Large intestine (tissue), 3 donors: ENCODE measurements at regions not wholly inside any gene's neighbourhood (a gene's known extent, or its start where the extent isn't known, plus 50 kb on each side); places are given as distances from the start of the nearest gene placed in this dataset.

Experiments
- DNase-seq, 2 donors: peaks; one replicate each; pipeline versions ENCODE4 v3.0.0 to v3.0.0-alpha.2; 2013
- H3K27ac ChIP-seq: one replicate; pipeline ENCODE4 v1.5.1; 2013; ENCODE audit warnings: low read length
- H3K27me3 ChIP-seq: 2 replicates; pipeline ENCODE4 v1.6.1; 2013; ENCODE audit warnings: low read length; ENCODE audit not compliant: control insufficient read depth, insufficient read depth
- H3K36me3 ChIP-seq: 2 replicates; pipeline ENCODE4 v1.6.1; 2013; ENCODE audit warnings: low read length; ENCODE audit not compliant: control insufficient read depth, insufficient read depth
- H3K4me1 ChIP-seq: one replicate; pipeline ENCODE4 v1.6.1; 2013; ENCODE audit warnings: low read length; ENCODE audit not compliant: control insufficient read depth, insufficient read depth
- H3K4me3 ChIP-seq: one replicate; pipeline ENCODE4 v1.5.1; 2013; ENCODE audit warnings: low read length
- H3K9me3 ChIP-seq: one replicate; pipeline ENCODE4 v1.6.1; 2013; ENCODE audit warnings: mild to moderate bottlenecking, low read depth, low read length, moderate library complexity; ENCODE audit not compliant: control insufficient read depth
- WGBS: methylation state at CpG from one replicate; pipeline ENCODE4 v1.1.5; 2013; ENCODE audit warnings: low lambda C conversion rate; ENCODE audit not compliant: insufficient coverage; 5-methylcytosine and 5-hydroxymethylcytosine counted together

DNA sequence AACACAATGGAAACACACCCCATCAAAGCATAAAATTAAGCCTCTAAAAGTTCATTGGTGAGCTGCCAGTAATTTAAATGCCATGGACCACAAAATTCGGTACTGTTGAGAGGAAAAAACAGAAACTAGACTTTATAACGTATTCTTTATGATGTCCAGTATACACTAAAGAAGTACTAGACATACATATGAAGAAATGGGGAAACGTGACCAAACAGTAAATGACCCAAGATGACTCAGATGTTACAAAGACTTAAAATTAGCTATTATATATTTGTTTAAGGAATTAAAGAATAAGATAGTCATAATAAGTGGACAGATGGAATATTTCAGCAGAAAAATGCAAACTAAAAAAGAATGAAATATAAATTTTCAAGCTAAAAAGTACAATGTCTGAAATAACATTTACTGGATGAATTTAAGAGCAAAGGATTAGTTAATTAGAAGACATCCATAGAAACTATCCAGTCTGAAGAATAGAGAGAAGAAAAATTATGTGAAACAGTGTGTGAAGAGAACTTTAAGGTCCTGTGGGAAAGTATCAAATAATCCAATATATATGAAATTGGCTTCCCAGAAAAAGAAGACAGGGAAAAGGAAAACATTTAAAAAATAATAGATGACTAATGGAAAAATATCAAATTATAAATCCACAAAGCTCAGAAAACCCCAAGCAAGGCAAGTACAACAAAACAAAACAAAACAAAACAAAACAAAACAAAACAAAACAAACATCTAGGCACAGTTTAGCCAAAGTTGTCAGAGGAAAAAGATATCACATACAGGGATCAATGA lies 69.4 kb downstream of the SAMD9 start:
- no peaks in the 10 kb centered on the region for H3K27me3 ChIP-seq
- WGBS = 83% methylated on average over 3 of the region's 3 CpGs
- DNase-seq = no peak

DNA sequence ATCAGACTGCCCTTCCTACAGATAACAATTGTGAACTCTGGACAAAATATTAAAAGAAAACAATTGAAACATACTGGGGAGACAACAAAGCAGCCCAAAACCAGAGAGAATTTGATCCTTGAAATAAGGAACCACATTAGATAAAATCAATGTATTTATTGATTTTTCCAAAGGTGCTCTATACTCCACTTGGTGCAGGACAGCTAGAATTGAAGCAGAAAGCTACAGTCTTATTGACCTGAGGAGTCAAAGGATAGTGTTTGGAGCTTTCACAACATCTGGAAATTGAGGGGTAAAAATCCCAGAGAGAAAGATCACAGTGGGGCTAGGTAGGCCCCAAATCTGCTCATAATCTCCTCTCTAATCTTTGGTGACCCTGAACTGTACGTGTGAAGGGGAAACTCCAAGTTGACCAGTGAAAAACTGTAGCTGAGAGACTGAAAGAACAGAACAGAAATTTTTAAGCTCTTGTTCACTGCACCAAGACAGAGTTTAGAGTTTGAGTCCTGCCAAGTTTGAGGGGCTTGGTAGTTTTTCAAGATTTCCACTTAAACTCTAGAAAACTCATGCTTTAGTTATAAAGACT lies 70.2 kb downstream of the SAMD9 start:
- WGBS = no CpG with 5 or more reads among the region's 1 CpG
- no peaks in the 10 kb centered on the region for H3K27me3 ChIP-seq
- H3K27ac ChIP-seq = no peak overlapping the region
- no peak for DNase-seq
- H3K4me1 ChIP-seq = no peaks in the 10 kb centered on the region
- H3K4me3 ChIP-seq = no peak overlapping the region
- H3K36me3 ChIP-seq = no peaks in the 10 kb centered on the region
- no peaks in the 10 kb centered on the region for H3K9me3 ChIP-seq

More for the DNA sequence above, 69.4 kb downstream of the SAMD9 start:
- Histone ChIP-seq H3K4me1 (no peaks in the 10 kb centered on the region), H3K4me3 (no peak overlapping the region), H3K27ac (no peak overlapping the region), H3K9me3 (no peaks in the 10 kb centered on the region), H3K36me3 (no peaks in the 10 kb centered on the region)

DNA sequence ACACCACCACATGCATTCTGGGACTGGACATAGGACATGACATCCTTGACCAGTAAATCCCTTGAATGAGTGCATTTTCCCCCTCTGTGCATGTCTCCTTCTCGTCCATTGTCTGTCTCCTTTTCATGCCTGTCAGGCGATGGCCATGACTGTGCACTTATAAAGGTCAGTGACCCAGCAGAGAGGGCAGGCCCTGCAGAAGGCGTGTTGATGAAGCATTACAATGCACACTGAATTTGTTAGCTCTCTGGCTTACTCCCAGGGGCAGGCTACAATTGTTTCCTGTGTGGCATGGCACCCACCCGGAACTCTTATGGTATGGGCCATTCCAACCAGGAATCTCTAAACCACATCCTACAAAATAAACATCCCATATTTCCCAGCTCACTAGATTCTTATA lies 71.1 kb downstream of the SAMD9 start:
- Histone ChIP-seq H3K4me3 (no peak overlapping the region), H3K36me3 (no peaks in the 10 kb centered on the region), H3K4me1 (no peaks in the 10 kb centered on the region), H3K9me3 (no peaks in the 10 kb centered on the region), H3K27ac (no peak overlapping the region), H3K27me3 (no peaks in the 10 kb centered on the region)
- no peak for DNase-seq
- WGBS = no CpG with 5 or more reads among the region's 4 CpGs

DNA sequence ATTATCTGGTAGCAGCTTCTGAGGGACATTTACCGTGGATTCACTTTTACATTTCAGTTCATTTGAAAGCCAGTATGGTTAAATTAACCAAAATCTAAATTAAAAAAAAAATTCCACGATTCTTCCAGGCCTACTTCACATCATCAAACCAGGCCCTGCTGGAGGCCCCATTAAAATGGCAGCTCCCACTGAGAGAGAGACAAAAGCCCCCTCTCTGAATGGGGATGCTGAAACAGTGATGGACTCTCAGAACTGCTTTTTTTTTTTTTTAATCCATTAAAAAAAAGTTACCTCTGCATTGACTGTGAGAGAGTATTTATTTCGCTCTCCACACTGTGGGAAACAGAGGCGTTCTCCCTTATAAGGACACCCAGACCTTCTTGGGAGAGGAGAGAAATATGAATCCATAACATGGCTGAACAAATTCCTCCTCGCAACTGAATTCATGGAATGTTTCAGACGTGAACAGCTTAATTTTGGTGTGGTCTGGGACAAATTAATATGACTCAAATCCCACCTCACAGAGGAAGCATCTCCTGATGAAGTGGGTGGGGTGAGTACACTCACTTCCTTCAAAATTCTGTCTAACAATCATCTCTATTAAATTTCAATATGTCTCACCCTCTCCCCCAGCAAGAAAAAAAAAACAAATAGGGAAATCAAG lies 73.5 kb downstream of the SAMD9 start:
- WGBS = no CpG with 5 or more reads among the region's 6 CpGs
- H3K36me3 ChIP-seq = no peaks in the 10 kb centered on the region
- DNase-seq = no peak
- no peaks in the 10 kb centered on the region for H3K9me3 ChIP-seq
- no peak overlapping the region for H3K27ac ChIP-seq
- no peak overlapping the region for H3K4me3 ChIP-seq
- no peaks in the 10 kb centered on the region for H3K4me1 ChIP-seq
- H3K27me3 ChIP-seq = no peaks in the 10 kb centered on the region

DNA sequence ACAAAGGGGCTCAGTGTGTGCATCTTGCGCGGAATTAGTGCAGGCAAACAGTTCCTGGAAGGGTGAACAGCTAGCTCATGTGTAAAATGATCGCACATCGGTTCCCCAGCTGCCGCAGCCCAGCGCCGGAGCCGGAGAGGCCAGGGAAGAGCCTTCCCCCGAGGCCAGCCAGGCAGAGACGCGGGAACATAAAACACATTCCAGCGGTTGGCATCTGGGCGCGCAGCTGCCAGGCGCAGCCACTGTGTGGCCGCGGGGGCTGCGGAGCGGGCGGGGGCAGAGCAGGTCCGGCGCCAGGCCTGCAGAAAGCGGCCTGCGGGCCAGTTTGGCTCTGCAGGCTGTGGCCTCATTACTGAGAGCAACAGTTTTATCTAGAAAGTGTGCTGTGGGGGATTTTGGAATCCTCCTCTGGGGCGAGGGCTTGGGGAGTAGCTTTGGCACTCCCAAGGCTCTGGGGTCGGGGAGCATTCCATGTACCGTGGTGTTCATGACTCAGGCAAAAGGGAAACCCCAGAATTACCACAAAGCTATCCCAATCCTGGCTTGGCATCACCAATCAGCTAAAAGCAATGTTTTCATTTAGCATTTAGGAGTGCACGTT lies 74.3 kb downstream of the SAMD9 start:
- no peaks in the 10 kb centered on the region for H3K9me3 ChIP-seq
- no peaks in the 10 kb centered on the region for H3K36me3 ChIP-seq
- H3K27ac ChIP-seq = no peak overlapping the region
- H3K4me1 ChIP-seq = no peaks in the 10 kb centered on the region
- no CpG with 5 or more reads among the region's 28 CpGs for WGBS
- peak overlapping the region; percentile 11 for H3K4me3 ChIP-seq
- no peaks in the 10 kb centered on the region for H3K27me3 ChIP-seq
- peak; percentile 16 to 33 for DNase-seq

DNA sequence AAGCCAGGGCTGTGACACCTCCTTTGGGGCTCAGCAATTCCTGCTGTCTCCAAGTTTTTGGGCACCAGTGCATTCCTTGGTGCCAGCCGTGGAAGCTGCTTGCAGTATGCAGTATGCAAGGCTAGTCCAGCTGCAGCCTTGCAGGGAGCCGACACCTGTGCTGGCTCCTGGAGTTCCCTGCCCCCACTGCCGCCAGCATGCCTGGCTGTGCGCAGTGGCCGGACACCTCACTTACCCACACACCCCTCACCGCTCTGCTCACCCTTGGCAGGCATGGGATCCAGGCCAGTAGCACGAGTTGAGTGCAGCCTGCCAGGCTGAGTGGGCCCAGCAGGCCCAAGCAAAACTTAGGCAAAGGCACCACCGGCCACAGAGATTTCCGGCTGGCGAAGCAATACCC lies 77.4 kb downstream of the SAMD9 start:
- WGBS = no CpG with 5 or more reads among the region's 10 CpGs
- no peak for DNase-seq
- H3K4me3 ChIP-seq = no peak overlapping the region
- H3K27ac ChIP-seq = no peak overlapping the region
- no peaks in the 10 kb centered on the region for H3K9me3 ChIP-seq
- H3K27me3 ChIP-seq = no peaks in the 10 kb centered on the region
- H3K4me1 ChIP-seq = no peaks in the 10 kb centered on the region
- no peaks in the 10 kb centered on the region for H3K36me3 ChIP-seq

DNA sequence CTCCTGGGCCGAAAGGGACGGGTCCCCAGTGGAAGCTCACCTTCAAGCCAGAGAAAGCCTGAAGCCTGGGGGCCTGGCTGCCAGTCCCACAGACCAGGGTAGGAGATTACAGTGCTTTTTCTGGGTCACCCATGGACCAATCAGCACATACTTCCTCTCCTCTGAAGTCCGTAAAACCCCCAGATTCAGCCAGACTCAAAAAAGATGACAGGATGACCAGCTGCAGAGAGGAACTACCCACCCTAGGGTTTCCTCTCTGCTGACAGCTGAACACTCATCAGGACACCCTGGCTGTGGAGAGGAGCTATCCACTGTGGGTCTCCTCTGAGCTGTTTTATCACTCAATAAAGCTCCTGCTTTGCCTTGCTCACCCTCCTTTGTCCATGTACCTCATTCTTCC lies 78.0 kb downstream of the SAMD9 start:
- Histone ChIP-seq H3K27me3 (no peaks in the 10 kb centered on the region), H3K4me3 (no peak overlapping the region), H3K36me3 (no peaks in the 10 kb centered on the region), H3K9me3 (no peaks in the 10 kb centered on the region), H3K27ac (no peak overlapping the region), H3K4me1 (no peaks in the 10 kb centered on the region)
- WGBS = no CpG with 5 or more reads among the region's 3 CpGs
- no peak for DNase-seq

DNA sequence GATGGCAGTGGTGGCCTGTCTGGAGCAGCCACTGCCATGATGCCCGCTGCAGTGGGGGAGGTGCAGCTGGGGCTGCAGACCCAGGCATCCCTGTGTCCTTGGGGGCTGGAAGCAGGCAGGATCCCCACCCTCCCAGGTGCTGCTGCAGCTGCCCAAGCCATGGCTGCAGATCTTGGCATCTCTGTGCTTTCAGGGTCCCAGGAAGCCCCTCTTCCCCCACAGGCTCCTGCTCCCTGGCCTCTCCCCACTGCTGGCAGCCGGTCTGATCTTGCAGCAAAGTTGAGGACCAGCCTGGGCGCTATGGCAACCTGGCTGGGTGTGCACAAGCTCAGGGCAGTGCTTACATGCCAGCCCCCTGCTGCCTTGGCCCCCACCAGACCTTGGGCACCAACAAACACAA lies 78.5 kb downstream of the SAMD9 start:
- no peaks in the 10 kb centered on the region for H3K4me1 ChIP-seq
- no peaks in the 10 kb centered on the region for H3K27me3 ChIP-seq
- no CpG with 5 or more reads among the region's 3 CpGs for WGBS

DNA sequence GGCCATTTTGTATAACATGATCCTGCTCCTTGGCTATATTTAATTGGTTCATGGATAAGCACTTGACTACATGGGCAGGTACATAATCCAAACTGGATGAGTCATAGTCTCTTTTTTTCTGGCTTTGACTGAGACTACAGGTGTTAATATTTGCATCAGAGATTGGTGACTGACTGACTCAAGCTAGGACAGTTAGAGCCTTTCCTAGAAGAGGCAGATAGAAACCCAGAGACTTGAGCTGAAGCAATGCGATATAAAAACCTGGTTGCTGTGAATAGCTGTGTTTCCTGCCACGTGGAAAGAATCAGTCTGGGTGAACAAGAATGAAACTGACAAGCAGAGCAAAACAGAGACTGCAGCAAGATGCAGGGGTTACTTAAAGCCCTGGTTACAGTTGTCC lies 81.0 kb downstream of the SAMD9 start:
- Histone ChIP-seq H3K36me3 (no peaks in the 10 kb centered on the region), H3K4me1 (no peaks in the 10 kb centered on the region), H3K9me3 (no peaks in the 10 kb centered on the region), H3K27me3 (no peaks in the 10 kb centered on the region), H3K27ac (no peak overlapping the region), H3K4me3 (no peak overlapping the region)
- WGBS = no CpG with 5 or more reads among the region's 2 CpGs
- DNase-seq = no peak

More for the DNA sequence above, 78.5 kb downstream of the SAMD9 start:
- no peaks in the 10 kb centered on the region for H3K36me3 ChIP-seq
- no peak overlapping the region for H3K4me3 ChIP-seq
- no peak overlapping the region for H3K27ac ChIP-seq
- H3K9me3 ChIP-seq = no peaks in the 10 kb centered on the region
- no peak for DNase-seq

DNA sequence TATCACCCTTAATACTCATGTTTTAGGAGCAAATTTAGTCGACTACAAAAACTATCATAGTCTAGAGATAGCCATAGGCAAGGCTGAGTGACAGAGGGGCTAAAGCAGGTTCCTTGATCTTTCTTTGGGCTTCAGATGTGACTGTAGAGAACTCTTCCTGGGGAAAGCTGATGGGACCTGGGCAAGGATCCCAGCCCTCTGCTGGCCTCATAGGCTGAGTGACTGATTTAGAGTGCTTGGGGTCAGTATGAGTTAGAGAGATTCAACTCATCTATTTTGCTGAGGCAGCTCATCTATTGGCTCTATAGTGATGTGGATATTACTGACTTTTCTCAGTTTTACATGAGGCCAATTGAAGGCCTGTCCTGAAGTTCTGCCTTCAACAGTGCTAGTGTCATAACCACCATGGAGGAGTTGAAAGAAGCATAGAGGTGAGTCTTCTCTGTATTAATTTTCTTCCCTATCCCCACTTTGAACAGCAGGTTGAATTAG lies 81.6 kb downstream of the SAMD9 start:
- DNase-seq = no peak
- Histone ChIP-seq H3K4me1 (no peaks in the 10 kb centered on the region), H3K9me3 (no peaks in the 10 kb centered on the region), H3K27ac (no peak overlapping the region), H3K27me3 (no peaks in the 10 kb centered on the region), H3K4me3 (no peak overlapping the region), H3K36me3 (no peaks in the 10 kb centered on the region)
- WGBS = no CpG with 5 or more reads among the region's 1 CpG
